ENCODE measurements at regions not wholly inside any gene's neighbourhood (a gene's known extent, or its start where the extent isn't known, plus 50 kb on each side); places are given as distances from the start of the nearest gene placed in this dataset.

GRCh38 chr17:72342627-72343527, 222.1 kb downstream of the SOX9 start:
- no peak for DNase-seq (ENCODE audit: low read depth)

GRCh38 chr17:72343911-72344310, 223.1 kb downstream of the SOX9 start:
- no peak for DNase-seq (ENCODE audit: low read depth)

GRCh38 chr17:72344613-72345012, 223.8 kb downstream of the SOX9 start:
- no peak for DNase-seq (ENCODE audit: low read depth)

GRCh38 chr17:72345088-72345487, 224.3 kb downstream of the SOX9 start:
- no peak for DNase-seq (ENCODE audit: low read depth)

GRCh38 chr17:72345536-72345935, 224.7 kb downstream of the SOX9 start:
- DNase-seq (ENCODE audit: low read depth) = no peak

GRCh38 chr17:72346306-72346705, 225.5 kb downstream of the SOX9 start:
- DNase-seq (ENCODE audit: low read depth) = no peak

GRCh38 chr17:72349011-72349410, 228.2 kb downstream of the SOX9 start:
- DNase-seq (ENCODE audit: low read depth) = no peak

- DNase-seq (ENCODE audit: low read depth) = no peak
These were observed 228.7 kb downstream of the SOX9 start for GRCh38 chr17:72349491-72349995.

- DNase-seq (ENCODE audit: low read depth) = no peak
These were observed 229.3 kb downstream of the SOX9 start for GRCh38 chr17:72350073-72350472.

- no peak for DNase-seq (ENCODE audit: low read depth)
These were observed 230.5 kb downstream of the SOX9 start for GRCh38 chr17:72351365-72351764.

- no peak for DNase-seq (ENCODE audit: low read depth)
These were observed 231.1 kb downstream of the SOX9 start for GRCh38 chr17:72351884-72352346.

GRCh38 chr17:72353502-72353901, 232.7 kb downstream of the SOX9 start:
- no peak for DNase-seq (ENCODE audit: low read depth)

- DNase-seq (ENCODE audit: low read depth) = no peak
These were observed 233.3 kb downstream of the SOX9 start for GRCh38 chr17:72354071-72354470.

- DNase-seq (ENCODE audit: low read depth) = no peak
These were observed 237.0 kb downstream of the SOX9 start for GRCh38 chr17:72357764-72358365.

GRCh38 chr17:72358465-72358864, 237.6 kb downstream of the SOX9 start:
- DNase-seq (ENCODE audit: low read depth) = no peak

GRCh38 chr17:72359274-72359673, 238.5 kb downstream of the SOX9 start:
- DNase-seq (ENCODE audit: low read depth) = no peak

GRCh38 chr17:72359811-72360210, 239.0 kb downstream of the SOX9 start:
- DNase-seq (ENCODE audit: low read depth) = no peak

GRCh38 chr17:72360386-72360940, 239.6 kb downstream of the SOX9 start:
- DNase-seq (ENCODE audit: low read depth) = no peak

GRCh38 chr17:72361892-72362291, 241.1 kb downstream of the SOX9 start:
- no peak for DNase-seq (ENCODE audit: low read depth)

GRCh38 chr17:72362376-72363088, 241.7 kb downstream of the SOX9 start:
- DNase-seq (ENCODE audit: low read depth) = no peak

GRCh38 chr17:72363089-72363610, 242.3 kb downstream of the SOX9 start:
- no peak for DNase-seq (ENCODE audit: low read depth)

- DNase-seq (ENCODE audit: low read depth) = no peak
These were observed 245.1 kb downstream of the SOX9 start for GRCh38 chr17:72365857-72366414.

All from activated T-helper 9 cell treated with anti-CD3 and anti-CD28 coated beads, Interleukin-2, amount 50 U/mL, for 16 hours (primary cell).